Stimulated activated memory B cell treated with anti-CD40 and anti-IgM and Interleukin-4, amounts not matched to agents 10 μg/mL and 1 μg/mL and 100 μg/mL, for 72 hours (primary cell): ENCODE measurements at regions not wholly inside any gene's neighbourhood (a gene's known extent, or its start where the extent isn't known, plus 50 kb on each side); places are given as distances from the start of the nearest gene placed in this dataset.
A peak's percentile ranks its signal among the peaks of the same experiment; 100 is the strongest.
"Not testable (repeated sequence)": the region's sequence is repeated elsewhere in the genome, so short reads cannot be mapped to it uniquely, and the experiment has no call there.

Source experiments
- ATAC-seq: fragments of 150-1000 bp; cut with Tn5 transposase; 2 replicates; pipeline ENCODE4 v1.10.0; 2021
- H3K27ac Mint-ChIP-seq: one replicate; pipeline ENCODE4 v1.8.0; 2022; ENCODE audit warnings: mild to moderate bottlenecking, mixed read lengths
- H3K27me3 Mint-ChIP-seq: one replicate; pipeline ENCODE4 v1.8.0; 2022; ENCODE audit warnings: mixed read lengths
- H3K36me3 Mint-ChIP-seq: one replicate; pipeline ENCODE4 v1.8.0; 2022; ENCODE audit warnings: mixed read lengths
- H3K4me1 Mint-ChIP-seq: one replicate; pipeline ENCODE4 v1.8.0; 2022; ENCODE audit warnings: mixed read lengths
- H3K4me3 Mint-ChIP-seq: one replicate; pipeline ENCODE4 v1.8.0; 2022; ENCODE audit warnings: mild to moderate bottlenecking, moderate library complexity, mixed read lengths
- H3K9me3 Mint-ChIP-seq: one replicate; pipeline ENCODE4 v1.8.0; 2022; ENCODE audit warnings: mixed read lengths

DNA sequence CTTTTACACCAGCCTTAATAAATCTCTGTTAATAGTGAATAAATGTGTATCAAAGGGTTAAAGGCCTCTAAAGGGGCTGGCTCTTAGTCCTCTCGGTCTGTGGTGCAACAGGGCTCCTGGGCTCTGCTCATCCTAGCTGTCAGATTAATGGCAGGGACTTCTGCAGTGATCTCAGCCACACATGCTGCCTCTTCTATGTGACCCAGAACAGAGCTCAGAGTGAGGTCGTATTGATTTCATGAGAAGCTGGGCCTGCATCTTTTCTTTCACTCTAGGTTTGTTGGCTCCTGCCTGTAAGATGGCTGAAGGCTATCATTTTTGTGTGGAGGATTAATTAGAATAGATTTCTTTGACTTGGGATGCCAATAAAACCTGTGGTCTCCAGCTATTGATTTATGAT, 165.0 kb upstream of the GLRA1 start:
- Mint-ChIP-seq H3K9me3 (no peaks in the 10 kb centered on the region), H3K27me3 (no peaks in the 10 kb centered on the region), H3K36me3 (no peaks in the 10 kb centered on the region), H3K4me1 (no peaks in the 10 kb centered on the region), H3K4me3 (no peak overlapping the region), H3K27ac (no peak overlapping the region)
- no peak for ATAC-seq

- Mint-ChIP-seq H3K27me3 (no peaks in the 10 kb centered on the region), H3K4me1 (no peaks in the 10 kb centered on the region), H3K36me3 (no peaks in the 10 kb centered on the region), H3K27ac (no peak overlapping the region), H3K4me3 (no peak overlapping the region), H3K9me3 (no peaks in the 10 kb centered on the region)
- ATAC-seq: no peak
Measured at GRCh38 chr5:152086668-152087067, 162.0 kb upstream of the GLRA1 start.

DNA sequence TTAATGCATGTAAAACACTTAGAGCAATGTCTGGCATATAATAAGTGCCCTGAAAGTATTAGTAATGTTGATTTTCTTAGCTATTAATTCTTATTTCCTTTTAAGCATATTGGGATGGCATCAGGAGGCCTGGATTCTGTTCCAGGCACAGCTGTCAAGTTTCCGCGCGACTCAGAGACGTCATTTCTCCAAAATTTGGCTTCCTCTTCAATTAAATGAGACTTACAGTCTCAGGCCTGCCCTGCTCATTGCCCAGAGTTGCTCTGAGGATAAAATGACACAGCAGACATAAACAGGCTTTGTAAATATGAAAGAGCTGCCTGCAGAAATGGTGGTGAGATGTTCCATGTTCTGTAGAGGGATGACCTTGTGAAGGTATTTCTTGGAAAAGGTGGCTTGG, 159.8 kb upstream of the GLRA1 start:
- Mint-ChIP-seq H3K9me3 (no peaks in the 10 kb centered on the region), H3K36me3 (no peaks in the 10 kb centered on the region), H3K4me3 (no peak overlapping the region), H3K4me1 (no peaks in the 10 kb centered on the region), H3K27me3 (no peaks in the 10 kb centered on the region), H3K27ac (no peak overlapping the region)
- no peak for ATAC-seq

- H3K27ac Mint-ChIP-seq: no peak overlapping the region
- ATAC-seq: no peak
- no peaks in the 10 kb centered on the region for H3K36me3 Mint-ChIP-seq
- H3K4me1 Mint-ChIP-seq: no peaks in the 10 kb centered on the region
- H3K9me3 Mint-ChIP-seq: no peaks in the 10 kb centered on the region
- no peaks in the 10 kb centered on the region for H3K27me3 Mint-ChIP-seq
- no peak overlapping the region for H3K4me3 Mint-ChIP-seq
Measured at GRCh38 chr5:152083231-152083630, 158.6 kb upstream of the GLRA1 start.

DNA sequence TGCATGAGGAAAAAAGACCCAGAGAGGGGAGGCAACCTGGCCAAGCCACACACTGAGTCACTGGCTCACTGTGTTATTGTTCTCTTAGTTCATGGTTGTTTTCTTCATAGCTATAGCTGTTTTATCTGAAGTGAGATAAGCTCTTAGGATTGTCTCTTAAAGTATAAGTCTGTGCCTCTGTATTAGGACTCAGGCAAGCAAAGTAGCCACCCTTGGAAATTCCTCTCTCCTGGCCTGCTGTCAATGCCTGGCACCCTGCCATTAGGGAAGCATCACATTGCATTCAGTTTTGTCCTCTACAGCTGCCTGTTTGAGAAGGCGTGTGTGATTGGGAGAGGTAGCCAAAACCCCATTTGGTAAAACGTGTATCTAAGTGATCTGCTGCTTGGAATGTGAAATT, 147.4 kb upstream of the GLRA1 start:
- Mint-ChIP-seq H3K36me3 (no peaks in the 10 kb centered on the region), H3K27ac (no peak overlapping the region), H3K4me3 (no peak overlapping the region), H3K9me3 (no peaks in the 10 kb centered on the region), H3K27me3 (peaks cover 26% of the 10 kb centered on the region), H3K4me1 (no peaks in the 10 kb centered on the region)
- ATAC-seq: no peak

DNA sequence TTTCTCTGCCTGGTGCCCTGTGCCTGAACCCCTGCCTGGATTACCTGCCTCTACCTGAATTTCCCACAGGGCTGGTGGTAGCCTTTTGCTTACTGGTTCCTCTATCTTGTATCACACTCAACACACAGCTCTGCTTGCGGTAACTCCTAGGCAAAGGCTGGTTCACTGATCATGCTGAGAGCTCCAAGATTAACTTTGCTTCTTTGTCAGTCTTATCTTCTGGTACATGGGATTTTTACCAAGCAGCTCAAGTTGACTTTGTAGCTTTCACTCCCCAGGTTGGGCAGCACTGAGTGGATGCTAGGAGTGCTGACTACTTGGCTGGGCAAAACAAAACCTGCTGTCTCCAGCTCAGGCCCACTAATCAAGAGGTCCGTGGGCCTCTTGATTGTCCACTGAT, 145.9 kb upstream of the GLRA1 start:
- no peaks in the 10 kb centered on the region for H3K36me3 Mint-ChIP-seq
- H3K4me3 Mint-ChIP-seq: no peak overlapping the region
- no peaks in the 10 kb centered on the region for H3K9me3 Mint-ChIP-seq
- peaks cover 26% of the 10 kb centered on the region for H3K27me3 Mint-ChIP-seq
- no peak for ATAC-seq
- no peaks in the 10 kb centered on the region for H3K4me1 Mint-ChIP-seq
- no peak overlapping the region for H3K27ac Mint-ChIP-seq

GRCh38 chr5:152066784-152067183, 142.1 kb upstream of the GLRA1 start:
- H3K36me3 Mint-ChIP-seq: no peaks in the 10 kb centered on the region
- no peak overlapping the region for H3K27ac Mint-ChIP-seq
- peaks cover 11% of the 10 kb centered on the region for H3K4me1 Mint-ChIP-seq
- ATAC-seq: peak; percentile 40
- H3K4me3 Mint-ChIP-seq: no peak overlapping the region
- peaks cover under 1% of the 10 kb centered on the region for H3K27me3 Mint-ChIP-seq
- H3K9me3 Mint-ChIP-seq: no peaks in the 10 kb centered on the region

GRCh38 chr5:152063004-152063403, 138.4 kb upstream of the GLRA1 start:
- no peaks in the 10 kb centered on the region for H3K36me3 Mint-ChIP-seq
- peak overlapping the region; percentile 1 for H3K27ac Mint-ChIP-seq
- peaks cover 3% of the 10 kb centered on the region for H3K9me3 Mint-ChIP-seq
- no peak overlapping the region for H3K4me3 Mint-ChIP-seq
- no peak for ATAC-seq
- H3K27me3 Mint-ChIP-seq: no peaks in the 10 kb centered on the region
- peaks cover 22% of the 10 kb centered on the region for H3K4me1 Mint-ChIP-seq

DNA sequence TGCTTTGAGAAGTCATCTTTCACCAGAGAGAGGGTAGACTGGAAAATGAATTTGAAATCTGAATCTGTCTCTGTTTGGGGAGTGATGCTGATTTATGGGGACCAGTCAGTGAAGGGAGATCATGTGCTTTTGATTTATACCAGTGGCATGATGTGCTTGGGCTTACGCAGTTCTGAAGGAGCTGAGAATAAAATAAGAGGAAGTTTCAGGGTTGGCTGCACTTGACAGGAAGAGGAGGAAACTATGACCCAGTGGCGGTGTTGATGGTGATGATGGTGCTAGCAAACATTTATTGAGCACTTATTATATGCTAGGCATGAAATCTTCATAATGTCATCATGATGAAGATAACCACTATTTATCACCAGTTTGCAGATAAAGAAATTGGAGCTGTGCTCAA, 136.4 kb upstream of the GLRA1 start:
- Mint-ChIP-seq H3K36me3 (no peaks in the 10 kb centered on the region), H3K4me1 (peaks cover 22% of the 10 kb centered on the region), H3K27me3 (no peaks in the 10 kb centered on the region), H3K4me3 (no peak overlapping the region), H3K9me3 (peaks cover 3% of the 10 kb centered on the region), H3K27ac (peak overlapping the region; percentile 41)
- ATAC-seq: peak; percentile 96

DNA sequence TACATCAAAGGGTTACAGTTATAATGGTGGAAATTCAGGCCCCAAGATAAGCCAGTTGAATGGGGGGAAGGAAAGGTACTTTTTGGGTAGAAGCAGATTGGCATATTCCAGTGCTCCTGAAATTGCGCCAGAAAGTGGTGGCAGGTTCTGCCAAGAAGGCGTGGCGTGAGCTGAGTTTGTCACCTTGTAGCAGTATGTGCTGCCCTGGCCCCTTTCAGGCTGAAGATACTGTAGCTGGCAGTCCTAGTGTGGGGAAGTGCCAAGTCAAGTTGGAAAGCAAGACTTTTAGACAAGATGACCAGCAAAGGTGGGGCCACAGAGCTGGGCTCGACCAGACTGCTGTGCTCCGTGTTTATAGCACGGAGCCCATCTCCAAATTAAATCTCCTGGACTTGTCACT, 133.6 kb upstream of the GLRA1 start:
- Mint-ChIP-seq H3K36me3 (no peaks in the 10 kb centered on the region), H3K9me3 (peaks cover 3% of the 10 kb centered on the region), H3K27me3 (peaks cover 13% of the 10 kb centered on the region), H3K27ac (no peak overlapping the region), H3K4me1 (peaks cover 21% of the 10 kb centered on the region), H3K4me3 (no peak overlapping the region)
- no peak for ATAC-seq

DNA sequence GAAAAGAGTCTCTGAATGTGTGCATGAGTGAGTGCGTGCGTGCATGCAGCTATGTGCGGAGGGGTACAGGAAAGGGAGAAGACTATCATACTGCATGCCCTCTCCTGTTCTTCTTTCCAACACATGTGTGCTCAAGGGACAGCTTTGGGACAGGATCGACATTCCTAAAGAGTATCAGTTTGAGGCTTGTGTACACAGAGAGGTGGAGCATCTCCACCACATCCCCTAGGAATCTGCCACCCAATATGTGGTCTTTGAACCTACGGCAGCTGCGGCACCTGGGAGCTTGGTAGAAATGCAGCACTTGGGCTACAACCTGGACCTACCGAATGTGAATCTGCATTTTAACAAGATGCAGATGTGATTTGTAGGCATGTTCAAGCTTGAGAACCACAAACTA, 132.3 kb upstream of the GLRA1 start:
- Mint-ChIP-seq H3K36me3 (peaks cover 6% of the 10 kb centered on the region), H3K27me3 (peaks cover 23% of the 10 kb centered on the region), H3K27ac (no peak overlapping the region), H3K9me3 (peaks cover 7% of the 10 kb centered on the region), H3K4me3 (no peak overlapping the region), H3K4me1 (peaks cover 12% of the 10 kb centered on the region)
- no peak for ATAC-seq

- peaks cover 38% of the 10 kb centered on the region for H3K27me3 Mint-ChIP-seq
- H3K36me3 Mint-ChIP-seq: peaks cover 32% of the 10 kb centered on the region
- no peak for ATAC-seq
- no peak overlapping the region for H3K4me3 Mint-ChIP-seq
- no peak overlapping the region for H3K27ac Mint-ChIP-seq
- H3K4me1 Mint-ChIP-seq: no peaks in the 10 kb centered on the region
- peaks cover 32% of the 10 kb centered on the region for H3K9me3 Mint-ChIP-seq
Measured at GRCh38 chr5:152052470-152052869, 127.8 kb upstream of the GLRA1 start.

DNA sequence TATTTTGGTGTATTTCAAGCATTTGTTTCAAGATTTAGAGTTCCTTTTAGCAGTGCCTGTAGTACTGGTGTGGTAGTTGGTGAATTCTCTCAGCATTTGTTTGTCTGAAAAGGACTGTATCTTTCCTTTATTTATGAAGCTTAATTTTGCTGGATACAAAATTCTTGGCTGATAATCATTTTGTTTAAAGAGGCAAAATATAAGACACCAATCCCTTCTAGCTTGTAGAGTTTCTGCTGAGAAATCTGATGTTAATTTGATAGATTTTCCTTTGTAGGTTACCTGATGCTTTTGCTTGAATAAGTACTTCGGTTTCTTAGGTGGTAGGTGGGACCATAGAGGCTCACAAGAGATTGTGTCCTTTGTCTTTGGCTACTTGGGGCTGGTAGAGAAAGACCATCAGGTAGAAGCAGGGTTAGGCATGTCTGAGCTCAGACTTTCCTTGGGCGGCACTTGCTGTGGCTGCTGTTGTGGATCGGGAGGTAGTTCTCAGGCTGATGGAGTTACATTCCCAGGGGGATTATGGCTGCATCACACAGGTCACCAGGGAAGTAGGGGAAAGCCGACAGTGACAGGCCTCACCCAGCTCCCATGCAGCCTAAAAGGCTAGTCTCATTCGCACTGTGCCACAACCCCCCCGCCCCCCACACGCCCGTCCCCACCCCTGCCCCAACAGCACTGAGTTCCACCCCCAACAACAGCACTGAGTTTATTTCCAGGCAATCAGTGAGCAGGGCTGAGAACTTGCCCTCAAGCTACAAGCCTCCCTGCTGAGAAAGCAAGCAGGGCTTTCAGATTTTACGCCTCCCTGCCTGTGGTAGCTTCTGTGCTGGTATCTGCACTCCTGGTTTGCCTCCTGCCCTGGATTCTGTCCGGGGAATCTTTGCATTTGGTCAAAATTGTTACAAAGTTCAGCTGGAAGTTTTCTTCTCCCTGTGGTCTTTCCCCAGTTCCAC, 127.1 kb upstream of the GLRA1 start:
- no peak overlapping the region for H3K27ac Mint-ChIP-seq
- no peaks in the 10 kb centered on the region for H3K4me1 Mint-ChIP-seq
- ATAC-seq: no peak
- H3K36me3 Mint-ChIP-seq: peaks cover 32% of the 10 kb centered on the region
- peaks cover 38% of the 10 kb centered on the region for H3K27me3 Mint-ChIP-seq
- H3K4me3 Mint-ChIP-seq: no peak overlapping the region
- peaks cover 34% of the 10 kb centered on the region for H3K9me3 Mint-ChIP-seq

- peaks cover 26% of the 10 kb centered on the region for H3K36me3 Mint-ChIP-seq
- H3K4me3 Mint-ChIP-seq: no peak overlapping the region
- no peak for ATAC-seq
- peaks cover 30% of the 10 kb centered on the region for H3K9me3 Mint-ChIP-seq
- no peak overlapping the region for H3K27ac Mint-ChIP-seq
- peaks cover 11% of the 10 kb centered on the region for H3K4me1 Mint-ChIP-seq
- H3K27me3 Mint-ChIP-seq: peaks cover 15% of the 10 kb centered on the region
Measured at GRCh38 chr5:152046361-152046760, 121.7 kb upstream of the GLRA1 start.

- H3K27me3 Mint-ChIP-seq, H3K4me1 Mint-ChIP-seq, H3K9me3 Mint-ChIP-seq, H3K27ac Mint-ChIP-seq, H3K4me3 Mint-ChIP-seq, H3K36me3 Mint-ChIP-seq, ATAC-seq: not testable (repeated sequence)
Measured at GRCh38 chr5:152038856-152039255, 114.2 kb upstream of the GLRA1 start.

GRCh38 chr5:152026328-152027024, 101.8 kb upstream of the GLRA1 start:
- H3K36me3 Mint-ChIP-seq: peaks cover 43% of the 10 kb centered on the region
- peaks cover 36% of the 10 kb centered on the region for H3K9me3 Mint-ChIP-seq
- peak; percentile 55 for ATAC-seq
- peaks cover 25% of the 10 kb centered on the region for H3K4me1 Mint-ChIP-seq
- H3K4me3 Mint-ChIP-seq: peak overlapping the region; percentile 7
- not testable (repeated sequence) for H3K27me3 Mint-ChIP-seq
- H3K27ac Mint-ChIP-seq: peak overlapping the region; percentile 86
